Activated CD4-positive, alpha-beta T cell treated with anti-CD3 and anti-CD28 coated beads for 36 hours (primary cell): ENCODE measurements at regions not wholly inside any gene's neighbourhood (a gene's known extent, or its start where the extent isn't known, plus 50 kb on each side); places are given as distances from the start of the nearest gene placed in this dataset.
"Not testable (repeated sequence)": the region's sequence is repeated elsewhere in the genome, so short reads cannot be mapped to it uniquely, and the experiment has no call there.

Experiments used
- ATAC-seq: fragments of 200-7000 bp; cut with Tn5 transposase; one replicate; pipeline ENCODE4 v1.10.0; 2021; ENCODE audit warnings: mild to moderate bottlenecking, moderate library complexity
- CTCF ChIA-PET: fragments of 350-600 bp; sonication (Branson Sonifier 250); formaldehyde crosslinking; loops from one replicate; lab custom pipeline; 2021; ENCODE audit warnings: antibody characterized with exemption; lab: Charles Lee
- POLR2A ChIA-PET: fragments of 350-600 bp; sonication (Branson Sonifier 250); formaldehyde crosslinking; loops from one replicate; lab custom pipeline; 2021; ENCODE audit warnings: antibody characterized with exemption, inconsistent platforms; lab: Charles Lee
- DNase-seq: peaks from one replicate; pipeline ENCODE4 v3.0.0-alpha.2; 2020
- H3K27ac Mint-ChIP-seq: one replicate; pipeline ENCODE4 v1.8.0; 2021; ENCODE audit warnings: mixed read lengths
- H3K27me3 Mint-ChIP-seq: one replicate; pipeline ENCODE4 v1.8.0; 2021; ENCODE audit warnings: mixed read lengths
- H3K36me3 Mint-ChIP-seq: one replicate; pipeline ENCODE4 v1.8.0; 2021; ENCODE audit warnings: low read depth, mixed read lengths
- H3K4me1 Mint-ChIP-seq: one replicate; pipeline ENCODE4 v1.8.0; 2021; ENCODE audit warnings: mixed read lengths
- H3K4me3 Mint-ChIP-seq: one replicate; pipeline ENCODE4 v1.8.0; 2021; ENCODE audit warnings: mild to moderate bottlenecking, moderate library complexity, mixed read lengths
- H3K9me3 Mint-ChIP-seq: one replicate; pipeline ENCODE4 v1.8.0; 2021; ENCODE audit warnings: low read depth, mixed read lengths
- intact Hi-C, 2 experiments: fragments of 100-400 bp; cut with DNase I in 1 of 2; cut with micrococcal nuclease in 1 of 2; formaldehyde crosslinking; loops; one replicate each; pipeline versions ENCODE4 v1.14.2 to v1.15.1; 2022 to 2024; cut with DNase I, micrococcal nuclease

DNA sequence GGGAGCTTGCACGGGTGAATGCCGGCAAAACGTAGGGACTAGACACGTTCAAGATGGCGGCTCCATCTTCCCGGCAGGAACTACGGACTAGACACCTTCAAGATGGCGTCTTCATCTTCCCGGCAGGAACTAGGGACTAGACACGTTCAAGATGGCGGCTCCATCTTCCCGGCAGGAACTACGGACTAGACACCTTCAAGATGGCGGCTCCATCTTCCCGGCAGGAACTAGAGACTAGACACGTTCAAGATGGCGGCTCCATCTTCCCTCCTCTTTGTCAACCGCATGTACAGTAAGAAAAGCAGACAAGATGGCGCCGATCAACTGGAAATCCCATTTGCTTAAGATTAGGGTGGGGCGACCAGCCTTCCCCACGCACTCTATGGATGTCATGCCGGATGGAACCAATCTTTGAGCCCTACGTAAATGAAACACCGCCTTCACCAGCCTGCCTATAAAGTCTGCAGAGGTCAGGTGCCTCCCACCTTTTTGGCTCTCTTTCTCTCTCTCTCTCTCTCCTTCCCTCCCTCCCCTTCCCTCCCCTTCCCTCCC lies 222.4 kb downstream of the CRLF2 start:
- ATAC-seq, result peak; percentile 98

DNA sequence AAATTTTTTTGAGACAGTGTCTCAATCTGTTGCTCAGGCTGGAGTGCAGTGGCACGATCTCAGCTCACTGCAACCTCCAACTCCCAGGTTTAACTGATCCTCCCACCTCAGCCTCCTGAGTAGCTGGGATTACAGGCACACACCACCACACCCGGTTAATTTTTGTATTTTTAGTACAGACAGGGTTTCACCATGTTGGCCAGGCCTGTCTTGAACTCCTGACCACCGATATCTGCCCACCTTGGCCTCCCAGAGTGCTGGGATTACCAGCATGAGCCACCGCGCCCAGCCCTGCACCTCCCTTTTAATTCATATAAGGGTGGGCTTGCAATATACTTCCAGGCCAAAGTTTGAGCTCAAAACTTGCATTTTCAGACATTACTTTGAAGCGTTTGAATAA lies 223.9 kb downstream of the CRLF2 start:
- H3K27ac Mint-ChIP-seq, POLR2A ChIA-PET, DNase-seq, H3K27me3 Mint-ChIP-seq, H3K36me3 Mint-ChIP-seq, ATAC-seq, H3K4me1 Mint-ChIP-seq, H3K4me3 Mint-ChIP-seq, CTCF ChIA-PET, intact Hi-C loops: not testable (repeated sequence)
- H3K9me3 Mint-ChIP-seq, result peaks cover 15% of the 10 kb centered on the region

More for the DNA sequence above, 222.4 kb downstream of the CRLF2 start:
- Mint-ChIP-seq H3K4me3 (peak overlapping the region; percentile 51), H3K4me1 (no peaks in the 10 kb centered on the region), H3K9me3 (peaks cover 18% of the 10 kb centered on the region), H3K27ac (peak overlapping the region; percentile 55), H3K27me3 (peaks cover 3% of the 10 kb centered on the region), H3K36me3 (peaks cover 7% of the 10 kb centered on the region)
- ChIA-PET POLR2A (no interaction called here), CTCF (no interaction called here)
- DNase-seq, result peak; percentile 75
- intact Hi-C loops, result no loop called here

DNA sequence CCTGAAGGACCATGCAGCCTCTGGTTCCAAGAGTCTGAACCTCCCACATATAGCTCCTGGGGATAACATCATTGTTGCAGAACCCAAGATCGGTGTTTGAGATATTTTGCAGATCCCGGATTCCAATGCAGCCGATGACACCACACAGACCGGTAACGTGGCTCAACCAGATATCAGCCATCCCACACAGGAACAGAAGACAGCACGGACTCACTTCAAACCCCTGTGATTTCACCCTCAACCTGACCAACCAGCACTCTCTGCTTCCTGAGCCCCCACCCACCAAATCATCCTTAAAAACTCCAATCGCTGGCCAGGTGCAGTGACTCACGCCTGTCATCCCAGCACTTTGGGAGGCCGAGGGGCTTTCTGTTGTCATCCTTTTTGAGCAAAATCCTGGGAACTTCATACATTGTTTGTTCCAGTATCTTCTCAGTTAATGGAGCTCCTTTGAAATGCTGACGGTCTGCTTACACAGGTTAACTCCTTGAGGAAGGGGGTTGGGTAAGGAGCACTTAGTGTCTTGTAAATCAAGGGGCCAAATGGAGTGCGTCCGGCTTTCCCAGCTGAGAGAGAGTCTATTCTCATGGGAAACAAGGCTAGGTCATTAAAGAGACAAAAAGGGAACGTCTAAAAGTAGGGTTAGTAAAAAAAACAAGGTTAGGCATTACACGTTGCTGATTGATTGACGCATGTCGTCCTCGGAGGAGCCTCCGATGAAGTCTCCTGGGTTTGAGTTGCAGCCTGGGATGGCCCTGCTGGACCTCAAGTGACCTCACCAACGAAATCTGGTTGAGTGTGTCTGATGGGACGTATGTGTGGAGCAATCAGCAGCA lies 230.4 kb downstream of the CRLF2 start:
- POLR2A ChIA-PET, result no interaction called here
- Mint-ChIP-seq H3K27me3 (peaks cover 19% of the 10 kb centered on the region), H3K36me3 (no peaks in the 10 kb centered on the region), H3K27ac (no peak overlapping the region), H3K4me1 (no peaks in the 10 kb centered on the region), H3K4me3 (no peak overlapping the region), H3K9me3 (peaks cover 1% of the 10 kb centered on the region)
- intact Hi-C loops, result no loop called here
- no peak for DNase-seq
- ATAC-seq, result no peak
- CTCF ChIA-PET, result no interaction called here

DNA sequence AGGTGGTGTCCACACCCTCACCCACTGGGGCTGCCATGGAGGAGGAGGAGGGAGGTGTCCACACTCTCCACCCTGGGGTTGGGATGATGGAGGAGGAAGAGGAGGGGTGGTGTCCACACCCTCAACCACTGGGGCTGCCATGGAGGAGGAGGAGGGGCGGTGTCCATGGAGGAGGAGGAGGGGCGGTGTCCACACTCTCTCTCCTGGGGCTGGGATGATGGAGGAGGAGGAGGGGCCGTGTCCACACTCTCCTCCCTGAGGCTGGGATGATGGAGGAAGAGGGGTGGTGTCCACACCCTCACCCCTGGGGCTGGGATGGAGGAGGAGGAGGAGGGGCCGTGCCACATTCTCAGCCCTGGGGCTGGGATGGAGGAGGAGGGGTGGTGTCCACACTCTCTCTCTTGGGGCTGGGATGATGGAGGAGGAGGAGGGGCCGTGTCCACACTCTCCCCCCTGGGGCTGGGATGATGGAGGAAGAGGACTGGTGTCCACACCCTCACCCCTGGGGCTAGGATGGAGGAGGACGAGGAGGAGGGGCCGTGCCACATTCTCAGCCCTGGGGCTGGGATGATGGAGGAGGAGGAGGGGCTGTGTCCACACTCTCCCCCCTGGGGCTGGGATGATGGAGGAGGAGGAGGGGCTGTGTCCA lies 231.7 kb downstream of the CRLF2 start:
- Mint-ChIP-seq H3K27ac (no peak overlapping the region), H3K36me3 (no peaks in the 10 kb centered on the region), H3K4me1 (no peaks in the 10 kb centered on the region), H3K4me3 (no peak overlapping the region), H3K9me3 (peaks cover 8% of the 10 kb centered on the region), H3K27me3 (peaks cover 19% of the 10 kb centered on the region)
- ChIA-PET CTCF (no interaction called here), POLR2A (no interaction called here)
- ATAC-seq (no peak), DNase-seq (no peak)
- intact Hi-C loops, result no loop called here

DNA sequence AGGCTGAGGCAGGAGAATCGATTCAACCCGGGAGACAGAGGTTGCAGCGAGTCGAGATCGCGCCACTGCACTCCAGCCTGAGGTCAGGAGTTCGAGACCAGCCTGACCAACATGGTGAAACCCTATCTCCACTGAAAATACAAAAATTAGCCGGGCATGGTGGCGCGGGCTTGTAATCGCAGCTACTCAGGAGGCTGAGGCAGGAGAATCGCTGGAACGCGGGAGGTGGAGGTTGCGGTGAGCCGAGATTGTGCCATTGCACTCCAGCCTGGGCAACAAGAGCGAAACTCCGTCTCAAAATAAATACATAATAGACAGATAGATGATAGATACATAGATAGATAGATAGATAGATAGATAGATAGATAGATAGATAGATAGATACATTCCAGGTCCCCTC lies 233.3 kb downstream of the CRLF2 start:
- POLR2A ChIA-PET, H3K27ac Mint-ChIP-seq, H3K9me3 Mint-ChIP-seq, DNase-seq, CTCF ChIA-PET, intact Hi-C loops, H3K4me3 Mint-ChIP-seq, H3K4me1 Mint-ChIP-seq, H3K36me3 Mint-ChIP-seq, ATAC-seq: not testable (repeated sequence)
- H3K27me3 Mint-ChIP-seq, result peaks cover 19% of the 10 kb centered on the region

DNA sequence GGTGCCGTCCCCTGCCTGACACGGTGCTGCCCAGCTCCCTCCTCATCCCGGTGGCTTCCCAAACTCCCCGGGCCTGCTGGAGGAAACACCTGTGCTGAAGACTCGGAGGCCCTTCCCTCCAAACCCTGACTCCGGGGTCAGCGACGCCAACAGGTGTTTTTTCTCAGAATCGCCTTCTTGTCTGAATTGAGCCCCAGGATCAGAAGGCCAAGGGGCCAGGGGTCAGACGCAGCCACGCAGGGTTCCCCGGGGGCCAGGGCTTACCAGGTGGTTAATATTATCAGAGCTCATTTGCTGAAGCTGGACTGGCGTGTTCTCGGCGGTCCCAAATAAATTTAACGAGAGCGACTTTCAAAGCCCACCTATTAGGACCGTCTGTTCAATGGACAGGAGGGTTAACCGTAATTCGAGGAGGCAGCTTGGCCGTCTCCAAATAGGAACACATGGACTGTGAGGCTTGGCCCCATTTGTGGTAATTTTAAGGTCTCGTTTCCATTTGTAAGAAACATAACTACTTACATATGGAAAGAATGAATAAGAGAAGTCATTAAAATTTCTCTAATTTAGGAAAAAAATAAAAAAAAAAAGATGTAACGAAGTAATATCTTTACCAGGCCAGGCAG lies 239.3 kb downstream of the CRLF2 start:
- Mint-ChIP-seq H3K4me3 (no peak overlapping the region), H3K27ac (no peak overlapping the region), H3K27me3 (no peaks in the 10 kb centered on the region), H3K4me1 (no peaks in the 10 kb centered on the region), H3K36me3 (no peaks in the 10 kb centered on the region), H3K9me3 (peaks cover 10% of the 10 kb centered on the region)
- ATAC-seq, result no peak
- DNase-seq, result no peak
- POLR2A ChIA-PET, result no interaction called here
- CTCF ChIA-PET, result no interaction called here
- intact Hi-C loops, result no loop called here

DNA sequence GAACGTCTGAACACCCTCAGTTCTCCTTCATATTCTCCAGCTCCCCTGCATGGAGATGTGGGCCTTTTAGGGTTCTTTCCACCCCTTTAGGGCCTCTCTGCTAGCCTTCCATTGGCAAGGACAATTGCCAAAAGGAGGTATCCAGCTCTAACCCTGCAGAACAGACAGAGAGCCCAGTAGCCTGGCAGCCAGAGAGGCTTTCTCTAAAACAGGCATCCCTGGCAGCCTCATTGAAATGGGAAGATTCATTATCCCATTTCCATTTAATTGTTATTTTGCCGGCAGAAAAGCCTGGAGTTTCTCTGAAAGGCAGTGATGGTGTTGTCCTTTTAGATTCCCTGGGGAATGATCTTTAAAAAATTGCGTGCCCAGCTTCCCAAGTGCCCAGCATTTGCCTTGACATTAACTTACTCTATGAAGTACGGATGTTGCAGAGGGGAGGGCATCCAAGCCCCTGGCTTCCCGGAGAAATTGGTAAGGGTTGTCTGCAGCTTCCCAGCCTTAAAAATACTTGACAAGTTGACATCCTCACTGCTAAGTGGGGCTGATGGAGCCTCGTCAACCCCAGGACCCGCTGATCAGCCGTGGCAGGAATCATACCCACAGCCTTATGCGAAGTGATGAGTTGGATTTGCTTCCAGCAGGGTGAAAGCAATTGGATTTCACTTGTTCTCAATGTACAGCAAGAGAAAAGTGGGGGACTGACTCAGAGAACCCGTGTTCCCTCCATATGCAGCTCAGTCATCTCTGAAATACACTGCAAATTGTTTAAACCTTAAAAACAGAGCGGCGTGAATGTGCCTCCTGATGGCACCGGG lies 244.1 kb downstream of the CRLF2 start:
- POLR2A ChIA-PET, result no interaction called here
- Mint-ChIP-seq H3K36me3 (no peaks in the 10 kb centered on the region), H3K9me3 (peaks cover 2% of the 10 kb centered on the region)

DNA sequence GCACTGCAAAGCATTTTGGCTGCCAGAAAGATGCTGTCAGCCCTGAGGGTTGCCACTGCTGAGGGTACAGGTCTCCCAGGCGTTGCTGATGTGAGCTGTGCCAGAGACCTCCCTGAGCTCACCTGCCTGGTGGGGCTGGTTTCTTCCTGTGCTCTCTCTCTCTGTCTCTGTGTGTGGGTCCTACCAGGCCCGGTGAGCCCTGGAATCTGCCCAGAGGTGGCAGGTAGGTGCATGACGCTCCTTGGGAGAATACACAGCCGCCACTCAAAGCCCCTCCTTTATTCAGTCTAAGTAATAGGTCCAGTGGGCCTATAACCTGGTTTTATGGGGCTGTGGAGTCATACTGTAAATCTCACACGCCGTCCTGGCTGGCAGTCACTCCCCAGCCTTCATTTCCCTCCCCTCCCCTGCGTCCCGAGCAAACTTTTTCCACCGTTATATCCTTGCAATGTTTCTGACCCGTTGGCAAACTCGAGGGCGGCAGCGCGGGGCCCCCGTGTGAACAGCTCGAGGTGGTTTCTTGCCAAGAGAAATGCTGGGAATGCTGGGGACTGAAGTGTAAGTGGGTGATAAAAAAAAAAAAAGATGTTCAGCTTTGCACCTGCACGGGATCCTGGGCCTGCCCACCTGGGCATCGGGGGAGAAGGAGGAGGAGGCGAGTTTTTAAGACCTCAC lies 245.9 kb downstream of the CRLF2 start:
- no peak for ATAC-seq
- no peaks in the 10 kb centered on the region for H3K36me3 Mint-ChIP-seq
- no peak for DNase-seq
- H3K27ac Mint-ChIP-seq, result no peak overlapping the region
- intact Hi-C loops, result no loop called here
- ChIA-PET CTCF (no interaction called here), POLR2A (no interaction called here)
- no peak overlapping the region for H3K4me3 Mint-ChIP-seq
- peaks cover 2% of the 10 kb centered on the region for H3K9me3 Mint-ChIP-seq
- H3K27me3 Mint-ChIP-seq, result peaks cover 2% of the 10 kb centered on the region
- peaks cover 5% of the 10 kb centered on the region for H3K4me1 Mint-ChIP-seq

More for the DNA sequence above, 244.1 kb downstream of the CRLF2 start:
- intact Hi-C loops, result no loop called here
- DNase-seq (no peak), ATAC-seq (no peak)
- no peak overlapping the region for H3K4me3 Mint-ChIP-seq
- no peak overlapping the region for H3K27ac Mint-ChIP-seq
- no peaks in the 10 kb centered on the region for H3K27me3 Mint-ChIP-seq
- CTCF ChIA-PET, result no interaction called here
- peaks cover 5% of the 10 kb centered on the region for H3K4me1 Mint-ChIP-seq

DNA sequence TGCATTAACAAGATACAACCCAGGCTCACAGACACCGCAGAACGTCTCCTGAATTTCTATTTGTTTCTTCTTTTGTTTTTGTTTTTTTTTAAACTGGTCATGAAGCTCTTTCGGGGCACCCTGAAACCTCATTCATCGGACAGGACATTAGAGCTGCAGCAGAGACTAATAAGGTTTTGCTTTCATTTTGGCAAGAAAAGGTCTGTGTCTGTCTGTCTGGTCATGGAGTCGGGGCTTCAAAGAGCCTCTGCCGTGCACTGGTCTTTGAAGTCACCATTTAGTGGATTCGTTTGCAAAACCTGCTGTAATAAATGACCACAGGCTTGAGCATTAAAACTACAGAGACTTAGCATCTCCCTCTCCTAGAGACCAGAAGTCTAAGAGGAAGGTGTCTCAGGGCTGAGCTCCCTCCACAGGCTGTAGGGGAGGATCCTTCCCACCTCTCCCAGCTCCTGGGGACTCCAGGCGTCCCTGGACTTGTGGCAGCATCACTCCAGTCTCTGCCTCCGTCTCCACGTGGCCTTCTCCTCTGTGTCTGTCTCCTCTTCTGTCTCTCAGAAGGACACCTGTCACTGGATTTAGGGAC lies 247.5 kb downstream of the CRLF2 start:
- H3K27ac Mint-ChIP-seq, result no peak overlapping the region
- ATAC-seq, result no peak

DNA sequence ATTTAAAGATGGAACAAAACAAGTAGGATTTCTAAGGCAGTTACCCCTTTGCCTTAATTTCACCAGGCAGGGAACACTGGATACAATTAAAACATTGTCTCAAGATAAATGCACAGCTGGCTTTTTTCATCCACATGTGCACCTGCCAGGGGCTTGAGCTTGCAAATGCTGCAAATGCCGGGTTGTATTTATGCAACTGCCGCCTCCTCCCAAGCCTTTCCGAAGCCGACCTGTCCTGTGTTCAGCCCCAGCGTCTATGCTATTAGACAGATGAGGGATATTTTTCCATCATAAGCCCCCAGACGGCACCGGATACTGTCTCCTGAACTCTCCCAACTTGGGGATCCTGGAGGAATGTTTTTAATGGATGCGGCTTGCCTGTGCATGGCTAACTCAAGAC lies 251.6 kb downstream of the CRLF2 start:
- Mint-ChIP-seq H3K9me3 (peaks cover 4% of the 10 kb centered on the region), H3K4me3 (no peak overlapping the region), H3K4me1 (peaks cover 5% of the 10 kb centered on the region), H3K27ac (no peak overlapping the region), H3K36me3 (no peaks in the 10 kb centered on the region), H3K27me3 (peaks cover 6% of the 10 kb centered on the region)
- intact Hi-C loops, result no loop called here
- ATAC-seq, result no peak
- ChIA-PET POLR2A (no interaction called here), CTCF (no interaction called here)
- DNase-seq, result no peak

More for the DNA sequence above, 247.5 kb downstream of the CRLF2 start:
- Mint-ChIP-seq H3K9me3 (no peaks in the 10 kb centered on the region), H3K36me3 (no peaks in the 10 kb centered on the region), H3K4me1 (peaks cover 5% of the 10 kb centered on the region), H3K4me3 (no peak overlapping the region), H3K27me3 (peaks cover 2% of the 10 kb centered on the region)
- intact Hi-C loops, result no loop called here
- ChIA-PET POLR2A (no interaction called here), CTCF (no interaction called here)
- no peak for DNase-seq
